ENCODE measurements at regions not wholly inside any gene's neighbourhood (a gene's known extent, or its start where the extent isn't known, plus 50 kb on each side); places are given as distances from the start of the nearest gene placed in this dataset.
"Not testable (repeated sequence)": the region's sequence is repeated elsewhere in the genome, so short reads cannot be mapped to it uniquely, and the experiment has no call there.

- intact Hi-C loops (cut with DNase I); DNase-seq: not testable (repeated sequence)
Measured at GRCh38 chr16:16448423-16448822, 69.5 kb downstream of the NPIPA7 start.

DNA sequence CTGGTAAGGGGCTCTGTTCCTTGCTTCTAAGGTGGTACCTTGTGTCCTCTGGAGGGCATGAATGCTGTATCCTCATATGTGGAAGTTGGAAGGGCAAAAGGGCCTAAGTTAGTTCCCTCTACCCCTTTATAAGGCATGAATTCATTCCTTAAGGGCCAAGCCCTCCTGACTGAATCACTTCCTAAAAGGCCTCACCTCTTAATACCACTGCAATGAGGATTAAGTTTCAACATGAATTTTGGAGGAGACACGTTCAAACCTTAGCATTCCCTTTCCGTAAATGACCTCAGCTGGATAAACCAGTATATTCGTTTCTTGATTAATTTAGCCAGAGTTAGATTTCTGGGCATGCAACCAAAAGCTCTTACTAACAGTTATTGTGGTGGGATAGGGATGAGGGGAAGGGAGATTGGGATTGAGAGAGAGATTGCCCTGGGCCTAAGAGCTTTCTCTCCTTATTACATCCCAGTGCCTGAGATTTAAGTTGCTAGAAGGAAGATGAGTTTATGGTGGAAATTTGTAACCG, 70.8 kb downstream of the NPIPA7 start:
- DNase-seq; intact Hi-C loops (cut with DNase I): not testable (repeated sequence)

DNA sequence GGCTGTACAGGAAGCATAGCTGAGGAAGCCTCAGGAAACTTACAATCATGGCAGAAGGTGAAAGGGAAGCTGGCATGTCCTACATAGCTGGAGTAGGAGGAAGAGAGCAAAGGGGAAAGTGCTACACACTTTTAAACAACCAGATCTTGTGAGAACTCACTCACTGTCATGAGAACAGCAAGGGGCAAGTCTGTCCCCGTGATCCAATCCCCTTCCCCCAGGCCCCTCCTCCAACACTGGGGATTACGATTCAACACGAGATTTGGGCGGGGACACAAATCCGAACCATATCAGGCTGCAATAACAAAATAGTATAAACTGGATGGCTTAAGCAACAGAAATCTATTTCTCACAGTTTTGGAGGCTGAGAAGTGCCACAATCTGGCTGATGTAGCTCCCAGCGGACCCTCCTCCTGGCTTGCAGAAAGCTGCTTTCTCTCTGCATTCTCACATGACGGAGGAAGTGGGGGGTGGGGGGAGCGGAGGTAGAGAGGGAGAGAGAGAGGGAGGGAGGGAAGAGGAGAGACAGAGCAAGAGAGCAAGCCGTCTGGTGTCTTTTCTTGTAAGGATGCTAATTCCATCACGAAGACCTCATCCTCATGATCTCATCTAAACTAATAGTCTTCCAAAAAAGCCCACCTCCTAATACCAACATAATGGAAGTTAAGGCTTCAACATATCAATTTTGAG, 72.9 kb downstream of the NPIPA7 start:
- DNase-seq; intact Hi-C loops (cut with DNase I): not testable (repeated sequence)

DNA sequence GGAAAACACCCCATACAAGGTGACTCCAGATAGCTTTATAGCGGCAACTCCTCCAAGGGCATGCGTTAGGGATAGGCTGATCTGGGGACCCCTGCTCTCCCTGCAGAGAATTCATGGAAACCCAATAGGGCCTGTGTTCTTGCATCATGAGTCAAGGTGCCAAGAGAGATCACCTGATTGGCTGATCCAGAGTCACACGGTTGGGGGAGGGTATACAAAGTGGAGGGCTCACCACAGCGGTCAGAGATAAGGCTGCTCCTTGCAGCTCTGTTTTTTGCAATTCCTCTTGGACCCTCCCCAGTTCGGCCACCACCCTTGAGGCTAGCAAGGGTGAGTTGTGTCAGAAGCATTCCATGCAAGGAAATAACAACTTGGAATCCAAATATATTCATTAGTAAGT, 79.6 kb downstream of the NPIPA7 start:
- DNase-seq; intact Hi-C loops (cut with DNase I): not testable (repeated sequence)

DNA sequence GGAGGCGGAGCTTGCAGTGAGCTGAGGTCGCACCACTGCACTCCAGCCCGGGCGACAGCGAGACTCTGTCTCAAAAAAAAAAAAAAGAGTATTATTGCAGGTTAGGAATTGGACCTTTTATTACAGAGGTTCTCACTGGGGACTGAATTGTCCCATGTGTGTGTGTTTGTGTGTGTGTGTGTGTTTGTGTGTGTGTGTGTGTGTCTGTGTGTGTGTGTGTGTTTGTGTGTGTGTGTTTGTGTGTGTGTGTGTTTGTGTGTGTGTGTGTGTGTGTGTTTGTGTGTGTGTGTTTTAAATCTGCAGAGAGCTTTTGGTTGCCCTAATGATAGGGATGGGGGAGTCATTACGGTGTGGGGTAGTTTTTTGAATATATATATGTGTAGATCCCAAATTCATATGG, 84.9 kb downstream of the NPIPA7 start:
- intact Hi-C loops (cut with DNase I); DNase-seq: not testable (repeated sequence)

- DNase-seq; intact Hi-C loops (cut with DNase I): not testable (repeated sequence)
Measured at GRCh38 chr16:16488919-16489318, 110.0 kb downstream of the NPIPA7 start.

DNA sequence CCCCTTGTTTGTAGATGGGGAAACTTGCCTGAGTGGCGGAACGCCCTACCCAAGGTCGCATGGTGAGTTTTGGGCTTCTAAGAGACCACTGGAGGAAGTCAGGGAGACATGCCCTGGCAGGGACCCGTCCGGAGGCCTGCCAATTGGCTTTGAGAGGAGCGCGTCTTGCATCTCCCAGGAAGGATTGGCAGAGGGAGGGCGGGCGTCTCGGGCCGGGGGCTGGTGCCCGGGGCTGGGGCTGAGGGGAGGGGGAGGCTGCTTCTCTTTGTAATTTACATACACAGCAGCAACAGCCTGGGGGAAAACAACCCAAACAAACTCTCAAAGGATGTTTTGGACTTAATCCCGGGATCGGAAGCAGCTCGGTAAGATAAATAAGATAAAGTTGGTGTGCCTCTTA, 110.5 kb downstream of the NPIPA7 start:
- intact Hi-C loops (cut with DNase I); DNase-seq: not testable (repeated sequence)

DNA sequence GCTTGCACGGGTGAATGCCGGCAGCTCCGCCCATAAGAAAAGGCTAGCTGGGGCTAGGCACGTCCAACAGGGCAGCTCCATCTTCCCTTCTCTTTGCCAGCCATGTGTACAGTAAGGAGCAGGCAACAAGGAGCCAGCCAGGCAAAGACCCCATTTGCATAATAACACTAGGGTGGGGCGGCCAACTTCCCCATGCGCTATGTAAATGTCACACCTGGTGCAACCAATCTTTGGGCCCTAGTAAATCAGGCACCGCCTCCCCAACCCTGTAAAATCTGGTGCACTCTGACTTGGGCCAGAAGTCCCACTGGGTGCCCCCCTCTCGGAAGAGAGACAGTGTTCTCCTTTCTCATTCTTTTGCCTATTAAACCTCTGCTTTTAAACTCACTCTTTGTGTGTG, 115.2 kb downstream of the NPIPA7 start:
- DNase-seq; intact Hi-C loops (cut with DNase I): not testable (repeated sequence)

GRCh38 chr16:16494998-16495397, 116.1 kb downstream of the NPIPA7 start:
- DNase-seq; intact Hi-C loops (cut with DNase I): not testable (repeated sequence)

GRCh38 chr16:16499875-16500274, 120.9 kb downstream of the NPIPA7 start:
- intact Hi-C loops (cut with DNase I): not testable (repeated sequence)

GRCh38 chr16:16507041-16507440, 128.1 kb downstream of the NPIPA7 start:
- intact Hi-C loops (cut with DNase I); DNase-seq: not testable (repeated sequence)

More at GRCh38 chr16:16499875-16500274, 120.9 kb downstream of the NPIPA7 start:
- DNase-seq: not testable (repeated sequence)

DNA sequence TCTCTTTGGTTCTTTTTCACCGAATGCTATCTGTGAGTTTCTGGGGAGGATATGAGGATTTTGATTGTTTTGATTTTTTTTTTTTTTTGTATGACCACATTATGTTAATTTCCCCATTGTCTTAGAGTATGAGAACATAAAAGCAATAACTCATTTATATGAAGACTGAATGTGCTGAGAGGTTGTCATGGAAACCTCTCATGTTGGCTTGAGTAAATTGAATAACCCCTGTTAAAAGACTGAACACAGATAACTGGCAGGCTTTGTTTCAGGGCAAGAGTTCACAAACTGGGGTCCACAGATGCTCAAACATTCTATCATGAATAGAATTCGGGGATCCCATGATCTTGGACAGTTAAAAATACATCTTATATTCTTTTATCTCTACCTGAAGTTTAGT, 129.4 kb downstream of the NPIPA7 start:
- intact Hi-C loops (cut with DNase I): not testable (repeated sequence)

DNA sequence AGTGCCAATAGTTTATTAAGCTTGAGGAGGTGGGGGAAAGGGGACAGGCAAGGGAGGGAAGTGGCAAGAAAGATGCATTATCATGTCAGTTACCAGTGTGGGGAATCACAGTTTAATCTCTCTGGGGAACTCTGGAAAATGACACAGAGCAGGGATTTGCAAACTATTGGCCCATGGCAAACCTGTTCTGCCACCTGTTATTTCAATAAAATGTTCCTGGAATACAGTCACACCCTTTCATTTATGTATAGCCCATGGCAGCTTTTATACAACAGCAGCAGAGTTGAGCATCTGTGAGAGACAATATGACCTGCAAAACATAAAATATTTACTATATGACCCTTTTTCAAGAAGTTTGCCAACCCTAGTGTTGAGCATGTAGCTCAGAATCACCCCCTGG, 140.5 kb downstream of the NPIPA7 start:
- intact Hi-C loops (cut with DNase I); DNase-seq: not testable (repeated sequence)

More for the DNA sequence above, 129.4 kb downstream of the NPIPA7 start:
- not testable (repeated sequence) for DNase-seq

DNA sequence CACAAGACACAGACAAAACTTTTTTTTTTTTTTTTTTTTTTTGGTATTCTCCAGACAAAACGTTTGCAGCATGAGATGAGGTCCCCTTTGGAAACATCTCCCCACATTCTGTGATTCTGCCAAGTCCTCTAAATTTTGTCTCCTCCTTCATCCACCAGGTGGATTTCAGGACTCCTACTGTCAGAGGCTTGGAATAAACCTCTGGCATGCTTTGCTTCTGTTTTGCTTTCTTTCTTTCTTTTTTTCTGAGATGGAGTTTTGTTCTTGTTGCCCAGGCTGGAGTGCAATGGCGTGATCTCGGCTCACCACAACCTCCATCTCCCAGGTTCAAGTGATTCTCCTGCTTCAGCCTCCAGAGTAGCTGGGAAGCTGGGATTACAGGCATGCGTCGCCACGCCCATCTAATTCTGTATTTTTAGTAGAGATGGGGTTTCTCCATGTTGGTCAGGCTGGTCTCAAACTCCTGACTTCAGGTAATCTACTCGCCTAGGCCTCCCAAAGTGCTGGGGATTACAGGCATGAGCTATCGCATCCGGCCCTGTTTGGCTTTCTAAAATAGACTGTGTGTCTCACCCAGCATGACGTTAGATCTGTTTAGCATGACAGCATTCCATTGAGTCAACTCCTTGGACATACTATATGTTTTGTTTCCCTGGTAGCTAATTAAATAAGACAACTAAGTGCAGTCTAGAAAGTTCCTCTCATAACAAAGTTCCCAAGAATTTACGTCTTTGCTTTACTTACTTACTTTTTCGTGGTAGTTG, 142.5 kb downstream of the NPIPA7 start:
- intact Hi-C loops (cut with DNase I); DNase-seq: not testable (repeated sequence)

GRCh38 chr16:16526998-16527397, 148.1 kb downstream of the NPIPA7 start:
- peak in 1 of 10 donors; percentile 3 for DNase-seq
- intact Hi-C loops (cut with DNase I): not testable (repeated sequence)

DNA sequence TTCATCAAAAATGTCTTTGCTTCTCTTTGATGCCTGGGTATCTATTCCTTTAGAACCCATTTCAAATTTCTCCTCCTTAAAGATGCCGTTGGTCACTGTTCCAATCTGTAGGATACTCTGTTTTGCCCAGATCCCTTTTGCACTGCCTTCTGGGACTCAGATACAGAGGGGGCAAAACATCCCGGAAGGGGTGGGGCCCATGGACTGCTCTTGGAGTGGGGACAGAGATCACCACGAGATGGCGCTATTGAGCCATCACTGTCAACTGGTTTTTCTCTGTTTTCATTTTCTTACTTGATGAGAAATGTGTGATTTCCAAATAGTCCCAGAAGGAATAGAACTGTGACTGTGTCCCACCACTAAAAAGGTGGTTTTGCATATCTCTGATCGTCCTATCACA, 151.8 kb downstream of the NPIPA7 start:
- intact Hi-C loops (cut with DNase I); DNase-seq: not testable (repeated sequence)

DNA sequence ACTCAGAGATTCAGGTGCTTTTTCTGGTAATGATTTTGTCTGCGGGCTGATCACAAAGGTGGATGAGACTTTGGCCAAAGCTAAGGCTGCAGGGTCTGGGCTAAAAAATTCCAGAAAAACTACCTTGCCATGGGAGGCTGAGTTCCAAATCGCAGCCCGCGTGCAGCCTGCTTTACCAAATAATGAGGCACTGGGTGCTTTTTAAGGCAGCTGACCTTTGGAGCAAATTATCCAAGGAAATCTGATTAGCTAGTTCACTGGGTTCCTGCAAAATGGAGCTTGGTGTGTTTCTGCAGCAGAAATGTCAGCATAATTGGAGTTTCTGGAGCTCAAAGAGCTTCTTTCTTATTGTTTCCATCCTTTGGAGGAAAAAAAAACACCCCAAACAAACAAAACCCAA, 156.6 kb downstream of the NPIPA7 start:
- intact Hi-C loops (cut with DNase I): not testable (repeated sequence)
- DNase-seq: peak in 2 of 10 donors; percentile 29 to 47

GRCh38 chr16:16536151-16536550, 157.2 kb downstream of the NPIPA7 start:
- intact Hi-C loops (cut with DNase I); DNase-seq: not testable (repeated sequence)

DNA sequence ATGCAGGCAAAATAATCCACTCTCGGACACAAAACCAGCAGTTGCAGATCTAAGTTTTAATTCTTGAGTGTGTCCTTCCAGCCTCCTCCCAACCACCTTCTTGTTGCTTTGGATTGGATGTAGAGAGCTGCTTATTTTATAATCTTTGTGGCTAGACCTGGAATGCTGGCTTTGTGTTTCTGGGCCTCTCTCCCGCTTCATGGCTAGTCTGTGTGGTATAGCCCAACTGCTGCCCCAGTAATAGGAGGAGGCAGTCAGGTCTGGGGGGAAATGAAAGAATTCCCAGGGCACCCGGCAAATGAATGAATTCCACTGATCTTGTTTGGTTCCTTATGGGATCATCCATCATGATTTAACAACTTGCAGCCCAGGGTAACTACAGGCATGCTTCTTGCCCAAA, 170.8 kb downstream of the NPIPA7 start:
- intact Hi-C loops (cut with DNase I): not testable (repeated sequence)
- DNase-seq: peak in 1 of 10 donors; percentile 24

DNA sequence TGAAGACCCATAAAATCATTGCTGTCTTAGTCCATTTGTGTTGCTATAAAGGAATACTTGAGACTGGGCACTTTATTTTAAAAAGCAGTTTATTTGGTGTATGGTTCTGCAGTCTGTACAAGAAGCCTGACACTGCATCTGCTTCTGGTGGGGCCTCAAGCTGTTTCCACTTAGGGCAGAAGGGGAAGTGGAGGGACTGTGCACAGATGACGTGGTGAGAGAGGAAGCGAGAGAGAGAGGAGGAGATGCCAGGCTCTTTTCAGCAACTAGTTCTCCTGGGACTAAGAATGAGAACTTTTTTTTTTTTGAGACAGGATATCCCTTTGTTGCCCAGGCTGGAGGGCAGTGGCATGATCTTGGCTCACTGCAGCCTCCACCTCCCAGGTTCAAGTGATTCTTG, 171.9 kb downstream of the NPIPA7 start:
- intact Hi-C loops (cut with DNase I); DNase-seq: not testable (repeated sequence)

- DNase-seq; intact Hi-C loops (cut with DNase I): not testable (repeated sequence)
Measured at GRCh38 chr16:16552819-16553340, 173.9 kb downstream of the NPIPA7 start.
